GM19467 (cell line): ENCODE measurements at regions not wholly inside any gene's neighbourhood (a gene's known extent, or its start where the extent isn't known, plus 50 kb on each side); places are given as distances from the start of the nearest gene placed in this dataset.
A peak's percentile ranks its signal among the peaks of the same experiment; 100 is the strongest.
"Not testable (repeated sequence)": the region's sequence is repeated elsewhere in the genome, so short reads cannot be mapped to it uniquely, and the experiment has no call there.

Experiments used
- ATAC-seq: cut with Tn5 transposase; IDR thresholded peaks from one replicate; pipeline ENCODE4 v1.9.1; 2021; ENCODE audit warnings: mild to moderate bottlenecking, moderate library complexity; ENCODE audit not compliant: unreplicated experiment

GRCh38 chr4:186813377-186814068, 89.9 kb upstream of the FAT1 start:
- ATAC-seq, result no peak

- ATAC-seq, result no peak
Observed at GRCh38 chr4:186814535-186815070, 90.9 kb upstream of the FAT1 start.

DNA sequence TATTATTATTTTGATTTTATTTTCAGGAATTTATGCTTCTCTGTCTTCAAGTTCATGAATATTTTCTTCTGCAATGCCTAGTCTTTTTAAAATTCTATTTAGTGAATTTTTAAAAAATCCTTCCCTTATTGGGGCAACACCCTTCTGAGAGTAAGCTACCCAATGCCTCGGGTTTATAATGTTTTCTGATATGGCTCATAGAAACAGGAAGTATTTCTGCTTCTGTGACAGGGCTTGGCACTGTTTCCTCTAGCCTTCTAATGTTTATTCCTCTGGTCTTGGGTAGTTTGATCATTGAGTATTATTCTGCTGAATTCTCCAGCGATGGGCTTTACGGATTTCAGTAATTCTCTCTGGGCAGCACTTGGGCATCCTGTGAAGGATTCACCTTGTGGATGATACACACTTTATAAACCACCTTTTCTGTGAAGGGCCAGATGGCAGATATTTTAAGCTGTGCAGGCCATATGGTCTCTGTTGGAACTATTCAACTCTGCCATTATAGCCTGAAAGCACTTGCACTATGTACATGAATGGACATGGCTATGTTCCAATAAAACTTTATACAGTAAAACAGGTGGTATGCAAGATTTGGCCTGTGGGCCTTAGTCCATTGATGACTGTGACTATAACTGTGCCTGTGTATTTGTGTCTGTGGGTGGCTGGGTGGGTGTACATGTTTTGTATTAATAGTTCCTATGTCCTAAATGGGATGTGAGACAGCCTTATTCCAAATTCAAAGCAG, 95.9 kb upstream of the FAT1 start:
- no peak for ATAC-seq

DNA sequence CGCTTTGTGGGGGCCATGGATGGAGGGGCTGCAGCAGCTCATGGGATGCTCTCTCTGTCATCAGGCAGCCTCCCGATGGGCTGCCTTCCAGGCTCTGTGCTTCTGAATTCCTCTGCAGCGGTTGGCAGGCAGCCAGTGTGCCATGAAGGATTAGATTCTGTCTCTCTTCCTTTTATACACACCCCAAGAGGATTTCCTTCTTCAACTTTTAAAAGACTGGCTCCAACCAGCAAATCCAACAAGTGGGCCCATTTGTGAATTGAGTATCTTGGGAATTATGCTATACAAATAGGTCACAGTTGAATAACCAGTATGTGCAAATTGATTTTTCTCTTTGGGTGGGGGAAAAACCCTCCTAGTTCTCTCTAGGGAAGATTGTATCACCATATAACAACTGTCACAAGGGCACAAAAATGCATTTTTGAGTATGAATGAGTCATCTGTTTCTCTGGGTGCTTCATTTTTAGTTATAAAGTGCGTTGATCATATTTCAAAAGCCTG, 96.8 kb upstream of the FAT1 start:
- ATAC-seq, result no peak

GRCh38 chr4:186823989-186824388, 100.3 kb upstream of the FAT1 start:
- ATAC-seq, result no peak

GRCh38 chr4:186825069-186825468, 101.4 kb upstream of the FAT1 start:
- no peak for ATAC-seq

- ATAC-seq, result no peak
Observed at GRCh38 chr4:186826006-186826405, 102.3 kb upstream of the FAT1 start.

- no peak for ATAC-seq
Observed at GRCh38 chr4:186826846-186827533, 103.3 kb upstream of the FAT1 start.

DNA sequence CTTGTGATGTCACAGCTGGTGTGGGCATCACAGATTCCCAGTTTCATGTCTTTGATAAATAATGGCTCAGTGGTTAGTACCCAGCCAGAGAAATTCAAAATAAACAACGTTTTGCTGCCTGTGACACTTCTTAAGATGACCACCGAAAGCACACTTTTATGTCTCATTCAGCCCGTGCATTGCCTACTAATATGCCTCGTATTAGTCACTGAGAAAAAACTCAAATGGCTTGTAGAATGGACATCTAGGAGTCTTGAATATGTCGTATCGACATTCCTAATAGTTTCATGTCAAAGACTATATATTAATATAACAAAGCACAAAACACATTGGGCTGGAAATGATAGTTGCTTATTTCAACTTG, 103.9 kb upstream of the FAT1 start:
- ATAC-seq, result no peak

DNA sequence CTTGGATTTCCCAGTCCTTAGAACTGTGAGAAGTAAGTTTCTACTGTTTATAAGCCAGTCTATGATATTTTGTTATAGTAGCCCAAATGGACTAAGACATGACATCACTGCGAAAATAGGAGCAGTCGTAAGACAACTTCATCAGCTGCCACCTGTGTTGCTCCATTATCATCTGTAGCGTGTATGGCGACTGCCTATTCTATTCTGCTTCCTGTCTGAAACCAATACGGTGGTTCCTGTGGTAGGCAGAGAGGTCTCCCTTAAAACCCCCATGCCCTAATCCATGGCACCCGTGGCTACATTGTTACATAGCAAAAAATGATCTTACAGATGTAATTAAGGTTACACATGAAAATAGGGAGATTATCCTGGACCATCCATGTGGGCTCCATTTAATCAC, 105.4 kb upstream of the FAT1 start:
- no peak for ATAC-seq

DNA sequence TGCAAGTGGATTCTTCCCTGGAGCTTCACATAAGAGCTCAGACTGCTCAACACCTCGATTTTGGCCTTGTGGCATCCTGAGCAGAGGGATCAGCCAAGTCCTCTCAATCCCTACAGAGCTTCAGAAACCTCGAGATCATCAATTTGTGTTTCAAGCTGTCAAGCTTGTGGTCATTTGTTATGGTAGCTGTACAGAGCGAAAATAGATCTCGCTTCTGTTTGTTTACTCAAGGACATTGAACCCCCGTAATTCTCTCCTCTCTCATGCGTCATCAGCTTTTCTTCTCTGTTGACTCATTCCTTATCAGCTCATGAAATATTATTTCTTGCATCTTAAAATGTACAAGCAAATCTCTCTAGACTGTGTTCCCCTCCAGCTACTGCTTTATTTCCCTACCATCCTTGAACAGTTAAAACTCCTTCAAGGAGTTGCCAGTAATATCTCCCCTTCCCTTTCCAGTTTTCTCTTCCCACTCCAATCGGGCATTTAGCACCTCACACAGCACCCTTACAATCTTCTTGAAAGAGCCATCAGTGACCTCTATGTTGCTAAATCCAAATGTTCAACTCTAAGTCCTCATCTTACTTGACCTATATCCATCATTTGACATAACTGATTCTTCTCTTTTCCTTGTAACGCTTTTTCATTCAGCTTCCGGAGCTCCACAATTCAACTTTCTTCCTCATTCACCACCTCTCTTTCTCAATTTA, 106.2 kb upstream of the FAT1 start:
- no peak for ATAC-seq

- no peak for ATAC-seq
Observed at GRCh38 chr4:186831574-186831973, 107.9 kb upstream of the FAT1 start.

- no peak for ATAC-seq
Observed at GRCh38 chr4:186832906-186833305, 109.2 kb upstream of the FAT1 start.

GRCh38 chr4:186837463-186837862, 113.8 kb upstream of the FAT1 start:
- not testable (repeated sequence) for ATAC-seq

DNA sequence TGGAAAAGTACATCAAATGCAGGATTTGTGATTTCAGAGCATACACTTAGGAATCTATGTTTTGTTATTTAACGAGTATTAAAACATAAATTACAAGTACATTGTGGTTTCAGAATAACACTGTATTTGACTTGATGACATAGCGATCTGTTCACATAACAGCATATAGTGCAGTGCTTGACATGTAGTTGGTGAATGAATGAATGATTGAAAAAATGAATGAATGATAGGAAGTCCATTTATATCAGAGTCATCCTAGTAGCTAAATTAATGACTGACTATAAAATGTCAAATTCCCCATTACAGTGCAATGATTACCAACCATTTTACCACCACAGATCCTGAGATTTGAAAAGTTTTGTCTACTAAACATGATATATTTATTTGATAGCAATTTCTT, 114.6 kb upstream of the FAT1 start:
- ATAC-seq, result no peak

DNA sequence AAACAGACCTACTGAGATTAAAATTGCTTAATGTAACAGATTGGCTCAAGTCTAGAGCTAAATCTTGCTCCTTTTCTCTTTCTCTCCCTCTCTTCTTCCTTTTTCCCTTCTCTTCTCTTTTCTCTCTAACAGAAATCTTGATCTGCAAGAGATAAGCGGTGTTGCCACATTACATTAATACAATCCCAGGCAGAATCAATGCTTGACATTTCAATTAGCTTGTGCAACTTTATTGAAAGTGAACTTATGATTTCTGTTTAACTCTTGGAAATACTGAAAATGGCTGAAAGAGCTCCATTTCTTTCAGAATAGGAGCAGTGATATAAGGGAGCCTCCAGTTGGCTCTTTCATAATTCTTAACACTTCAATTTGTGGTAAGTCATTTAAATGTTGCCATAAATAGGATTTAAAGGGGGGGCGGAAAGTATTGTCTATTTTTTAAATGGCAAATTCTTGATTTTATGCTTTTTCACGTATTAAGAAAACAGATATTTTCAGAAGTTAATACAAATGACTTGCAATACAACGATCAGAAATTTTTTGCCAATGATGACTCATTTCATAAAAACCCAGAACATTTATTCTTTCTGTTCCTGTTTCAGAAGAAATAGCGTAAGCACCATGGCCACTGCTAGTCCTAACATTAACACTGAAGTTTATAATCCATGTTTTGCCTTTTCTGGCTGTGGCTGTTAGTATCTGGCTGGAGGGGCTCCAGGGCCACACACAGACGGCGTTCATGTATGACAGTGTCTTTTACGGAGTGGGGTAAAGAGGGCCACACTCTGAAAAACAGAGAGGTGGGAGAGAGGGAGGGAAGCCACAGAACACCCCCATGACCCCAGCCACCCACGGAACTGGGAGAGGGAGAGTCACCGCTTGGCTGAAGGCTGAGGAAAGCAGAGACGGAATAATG, 115.7 kb upstream of the FAT1 start:
- ATAC-seq, result peak; percentile 85

- no peak for ATAC-seq
Observed at GRCh38 chr4:186840222-186840701, 116.6 kb upstream of the FAT1 start.

GRCh38 chr4:186840771-186841301, 117.2 kb upstream of the FAT1 start:
- no peak for ATAC-seq

- no peak for ATAC-seq
Observed at GRCh38 chr4:186844059-186844681, 120.5 kb upstream of the FAT1 start.
